ENCODE measurements at regions not wholly inside any gene's neighbourhood (a gene's known extent, or its start where the extent isn't known, plus 50 kb on each side); places are given as distances from the start of the nearest gene placed in this dataset.

GRCh38 chr20:11861479-11861878 lies 56.2 kb upstream of the BTBD3 start:
- WGBS (ENCODE audit: low lambda C conversion rate): 19% methylated on average over 3 of the region's 3 CpGs
- no peak overlapping the region for H3K9ac ChIP-seq
- no peaks in the 10 kb centered on the region for H3K27me3 ChIP-seq (ENCODE audit: insufficient read depth)
- no peak for TF ChIP-seq EP300 (IDR thresholded peaks at IDR 0.05; ENCODE audit: borderline replicate concordance in 1 of 2, low read depth in 1 of 2, low read length in 1 of 2)
- no peak for TF ChIP-seq SMC3 (IDR thresholded peaks at IDR 0.05; ENCODE audit: low read depth, low read length)
- no peak for TF ChIP-seq TAF1 (IDR thresholded peaks at IDR 0.05; ENCODE audit: borderline replicate concordance, low read depth, low read length)
- no peak for TF ChIP-seq MXI1 (IDR thresholded peaks at IDR 0.05; ENCODE audit: low read depth, low read length)
- no peak for TF ChIP-seq NFIC (IDR thresholded peaks at IDR 0.05; ENCODE audit: borderline replicate concordance)
- no peak for TF ChIP-seq MEF2A (IDR thresholded peaks at IDR 0.05; ENCODE audit: borderline replicate concordance, low read depth)
- TF ChIP-seq, protein P1, sequence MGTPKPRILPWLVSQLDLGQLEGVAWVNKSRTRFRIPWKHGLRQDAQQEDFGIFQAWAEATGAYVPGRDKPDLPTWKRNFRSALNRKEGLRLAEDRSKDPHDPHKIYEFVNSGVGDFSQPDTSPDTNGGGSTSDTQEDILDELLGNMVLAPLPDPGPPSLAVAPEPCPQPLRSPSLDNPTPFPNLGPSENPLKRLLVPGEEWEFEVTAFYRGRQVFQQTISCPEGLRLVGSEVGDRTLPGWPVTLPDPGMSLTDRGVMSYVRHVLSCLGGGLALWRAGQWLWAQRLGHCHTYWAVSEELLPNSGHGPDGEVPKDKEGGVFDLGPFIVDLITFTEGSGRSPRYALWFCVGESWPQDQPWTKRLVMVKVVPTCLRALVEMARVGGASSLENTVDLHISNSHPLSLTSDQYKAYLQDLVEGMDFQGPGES (IDR thresholded peaks at IDR 0.05; ENCODE audit: low read depth, low read length): no peak
- no peak for TF ChIP-seq FOXM1 (IDR thresholded peaks at IDR 0.05; ENCODE audit: low read depth)
- TF ChIP-seq RFX5 (IDR thresholded peaks at IDR 0.05; ENCODE audit: low read length): no peak
- TF ChIP-seq CHD2 (IDR thresholded peaks at IDR 0.05; ENCODE audit: low read length, partially characterized antibody): no peak
- no peak for TF ChIP-seq SIN3A (IDR thresholded peaks at IDR 0.05; ENCODE audit: borderline replicate concordance, low read depth, low read length)
- TF ChIP-seq NRF1 (IDR thresholded peaks at IDR 0.05; ENCODE audit: low read depth, low read length): no peak
- no peak for TF ChIP-seq JUND (IDR thresholded peaks at IDR 0.05)
- no peak for TF ChIP-seq GATA2 (CRISPR knock-in tag; IDR thresholded peaks at IDR 0.05)
- H3K4me3 ChIP-seq (ENCODE audit: low read depth in 2 of 2, low read length in 1 of 2): no peak overlapping the region
- no peaks in the 10 kb centered on the region for H4K20me1 ChIP-seq (ENCODE audit: insufficient read depth)
- H3K36me3 ChIP-seq (replicated peaks in 1 of 2; ENCODE audit: control insufficient read depth in 1 of 2, insufficient read depth in 2 of 2, low read length in 1 of 2): no peaks in the 10 kb centered on the region
- H3K4me1 ChIP-seq (ENCODE audit: control insufficient read depth in 1 of 2, insufficient read depth in 2 of 2, low read depth in 1 of 2, low read length in 1 of 2): no peaks in the 10 kb centered on the region
- ChIA-PET POLR2A (no interaction called here), CTCF (no interaction called here)
- no peaks in the 10 kb centered on the region for H3K9me3 ChIP-seq
- no peak overlapping the region for H3K27ac ChIP-seq (ENCODE audit: low read depth in 2 of 2, low read length in 1 of 2)
- H3K9me2 ChIP-seq: no peaks in the 10 kb centered on the region
- H3F3A ChIP-seq (replicated peaks; ENCODE audit: insufficient read depth): no peaks in the 10 kb centered on the region
- DNase-seq: no peak
- H3K4me2 ChIP-seq: no peak overlapping the region
- no peaks in the 10 kb centered on the region for H3K79me2 ChIP-seq (ENCODE audit: insufficient read depth)
- no peak overlapping the region for H2AFZ ChIP-seq (ENCODE audit: low read depth)

DNA sequence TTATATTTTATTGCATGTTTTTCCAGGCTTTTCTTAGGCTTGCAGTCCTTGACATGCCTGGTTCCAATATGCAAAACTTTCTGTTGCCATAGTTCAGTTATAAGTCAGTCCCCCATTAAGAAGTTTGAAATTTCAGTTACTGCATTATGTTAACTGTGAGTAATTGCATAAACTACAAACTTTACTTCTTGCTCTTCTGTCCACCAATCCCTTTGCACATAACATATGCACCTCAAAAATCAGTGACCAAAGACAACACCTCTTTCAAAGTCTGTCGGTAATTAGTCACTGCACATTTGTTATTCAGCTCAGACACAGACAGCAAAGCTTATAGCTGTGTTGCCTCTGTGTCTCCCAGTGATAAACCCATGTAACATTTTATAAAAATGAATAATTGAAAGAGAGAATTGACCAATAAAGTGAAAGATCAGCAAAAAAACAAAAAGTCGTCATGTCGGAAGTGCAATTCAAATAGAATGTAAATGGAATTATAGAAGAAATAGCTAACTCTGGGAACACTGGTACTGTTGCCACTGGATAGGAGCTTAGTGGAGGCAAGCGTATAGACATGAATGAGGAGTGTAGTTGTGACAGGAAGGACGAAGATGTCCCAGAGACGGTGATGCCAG lies 50.3 kb upstream of the BTBD3 start:
- CTCF ChIA-PET: interaction anchor here (0.6 kb wide), 1 partner anchor 350 kb away, joined by 3 read pairs; no protein-coding TSS in a partner anchor
- Histone ChIP-seq H3K4me3 (ENCODE audit: low read depth in 2 of 2, low read length in 1 of 2) (no peak overlapping the region), H3K36me3 (replicated peaks in 1 of 2; ENCODE audit: control insufficient read depth in 1 of 2, insufficient read depth in 2 of 2, low read length in 1 of 2) (no peaks in the 10 kb centered on the region)
- TF ChIP-seq, protein P2, sequence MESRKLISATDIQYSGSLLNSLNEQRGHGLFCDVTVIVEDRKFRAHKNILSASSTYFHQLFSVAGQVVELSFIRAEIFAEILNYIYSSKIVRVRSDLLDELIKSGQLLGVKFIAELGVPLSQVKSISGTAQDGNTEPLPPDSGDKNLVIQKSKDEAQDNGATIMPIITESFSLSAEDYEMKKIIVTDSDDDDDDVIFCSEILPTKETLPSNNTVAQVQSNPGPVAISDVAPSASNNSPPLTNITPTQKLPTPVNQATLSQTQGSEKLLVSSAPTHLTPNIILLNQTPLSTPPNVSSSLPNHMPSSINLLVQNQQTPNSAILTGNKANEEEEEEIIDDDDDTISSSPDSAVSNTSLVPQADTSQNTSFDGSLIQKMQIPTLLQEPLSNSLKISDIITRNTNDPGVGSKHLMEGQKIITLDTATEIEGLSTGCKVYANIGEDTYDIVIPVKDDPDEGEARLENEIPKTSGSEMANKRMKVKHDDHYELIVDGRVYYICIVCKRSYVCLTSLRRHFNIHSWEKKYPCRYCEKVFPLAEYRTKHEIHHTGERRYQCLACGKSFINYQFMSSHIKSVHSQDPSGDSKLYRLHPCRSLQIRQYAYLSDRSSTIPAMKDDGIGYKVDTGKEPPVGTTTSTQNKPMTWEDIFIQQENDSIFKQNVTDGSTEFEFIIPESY (IDR thresholded peaks at IDR 0.05; ENCODE audit: borderline replicate concordance, low read depth): no peak
- TF ChIP-seq RCOR1 (IDR thresholded peaks at IDR 0.05; ENCODE audit: low read length) (no peak), FOXJ3 (CRISPR knock-in tag; IDR thresholded peaks at IDR 0.05) (no peak), NFIC (IDR thresholded peaks at IDR 0.05; ENCODE audit: borderline replicate concordance) (no peak), NRF1 (IDR thresholded peaks at IDR 0.05; ENCODE audit: low read depth, low read length) (no peak), JUND (IDR thresholded peaks at IDR 0.05) (no peak), FOXM1 (IDR thresholded peaks at IDR 0.05; ENCODE audit: low read depth) (no peak), MXI1 (IDR thresholded peaks at IDR 0.05; ENCODE audit: low read depth, low read length) (no peak), YY1 (IDR thresholded peaks at IDR 0.05; ENCODE audit: low read depth) (no peak), TCF12 (IDR thresholded peaks at IDR 0.05) (no peak), TEAD4 (IDR thresholded peaks at IDR 0.05; ENCODE audit: borderline replicate concordance, insufficient read depth) (no peak), ELF1 (IDR thresholded peaks at IDR 0.05) (no peak), MEF2A (IDR thresholded peaks at IDR 0.05; ENCODE audit: borderline replicate concordance, low read depth) (no peak)
- TF ChIP-seq, protein P1 (IDR thresholded peaks at IDR 0.05; ENCODE audit: low read depth, low read length): no peak

More for the DNA sequence above, 50.3 kb upstream of the BTBD3 start:
- H3K4me2 ChIP-seq: no peak overlapping the region
- no peaks in the 10 kb centered on the region for H3K9me2 ChIP-seq
- H3K4me1 ChIP-seq (ENCODE audit: control insufficient read depth in 1 of 2, insufficient read depth in 2 of 2, low read depth in 1 of 2, low read length in 1 of 2): no peaks in the 10 kb centered on the region
- DNase-seq: no peak
- no peaks in the 10 kb centered on the region for H3F3A ChIP-seq (replicated peaks; ENCODE audit: insufficient read depth)
- POLR2A ChIA-PET: no interaction called here
- H3K9me3 ChIP-seq: no peaks in the 10 kb centered on the region
- no peaks in the 10 kb centered on the region for H4K20me1 ChIP-seq (ENCODE audit: insufficient read depth)
- H2AFZ ChIP-seq (ENCODE audit: low read depth): no peak overlapping the region
- WGBS (ENCODE audit: low lambda C conversion rate): 44% methylated on average over 6 of the region's 6 CpGs
- no peaks in the 10 kb centered on the region for H3K27me3 ChIP-seq (ENCODE audit: insufficient read depth)
- no peak overlapping the region for H3K9ac ChIP-seq
- H3K27ac ChIP-seq (ENCODE audit: low read depth in 2 of 2, low read length in 1 of 2): no peak overlapping the region
- H3K79me2 ChIP-seq (ENCODE audit: insufficient read depth): no peaks in the 10 kb centered on the region
